ENCODE measurements at regions not wholly inside any gene's neighbourhood (a gene's known extent, or its start where the extent isn't known, plus 50 kb on each side); places are given as distances from the start of the nearest gene placed in this dataset.

- TF ChIP-seq GATA2 (IDR thresholded peaks at IDR 0.05; ENCODE audit: low read depth, low read length): peak; percentile 40; the same call in 1 of the 2 replicates
- TF ChIP-seq GATA3 (IDR thresholded peaks at IDR 0.05; ENCODE audit: low read depth, low read length): peak; percentile 68
These were observed 470.2 kb upstream of the ADAMTS9 start for GRCh38 chr3:65158023-65158422.
